Psoas muscle (tissue), 7 donors: ENCODE measurements at regions not wholly inside any gene's neighbourhood (a gene's known extent, or its start where the extent isn't known, plus 50 kb on each side); places are given as distances from the start of the nearest gene placed in this dataset.

ENCODE experiments used
- ATAC-seq, 4 donors: fragments of 200-7000 bp; cut with Tn5 transposase; one replicate each; pipeline ENCODE4 v1.9.1; 2020; ENCODE audit warnings: moderate library complexity in 3 of 4, mild to moderate bottlenecking in 2 of 4
- DNase-seq, 2 donors: peaks; one replicate each; pipeline ENCODE4 v3.0.0-alpha.2; 2020
- H3K27ac ChIP-seq: fragments of 200-600 bp; one replicate; pipeline ENCODE4 v1.8.0; 2022
- H3K27me3 ChIP-seq, 3 donors: fragments of 200-600 bp in 1 of 3; one replicate each; pipeline versions ENCODE4 v1.6.1 to v1.8.0; 2013 to 2022; ENCODE audit warnings: low read length in 2 of 3, mild to moderate bottlenecking in 2 of 3, moderate library complexity in 1 of 3; ENCODE audit not compliant: insufficient read depth in 3 of 3
- H3K36me3 ChIP-seq, 2 donors: fragments of 200-600 bp in 1 of 2; one replicate each; pipeline versions ENCODE4 v1.6.1 to v1.8.0; 2013 to 2022; ENCODE audit warnings: low read depth in 1 of 2, mild to moderate bottlenecking in 1 of 2, moderate library complexity in 1 of 2; ENCODE audit not compliant: insufficient read depth in 1 of 2
- H3K4me1 ChIP-seq: fragments of 200-600 bp; one replicate; pipeline ENCODE4 v1.8.0; 2022
- H3K4me3 ChIP-seq: fragments of 200-600 bp; one replicate; pipeline ENCODE4 v1.8.0; 2022; ENCODE audit warnings: mild to moderate bottlenecking
- H3K9me3 ChIP-seq: fragments of 200-600 bp; one replicate; pipeline ENCODE4 v1.8.0; 2022
- CTCF ChIP-seq: fragments of 200-600 bp; IDR thresholded peaks from one replicate; pipeline ENCODE4 v1.8.0; 2022; ENCODE audit warnings: antibody characterized with exemption
- WGBS, 3 donors: extraction: QIAGEN DNeasy Blood & Tissue Kit; methylation state at CpG; one replicate each; pipeline versions ENCODE4 v1.1.6 to v1.1.7; 2013; 5-methylcytosine and 5-hydroxymethylcytosine counted together
- intact Hi-C, 2 donors: fragments of 100-400 bp; cut with DNase I; formaldehyde crosslinking; loops; one replicate each; pipeline versions ENCODE4 v1.11.0 to v1.14.2; 2022
- donor health status: healthy with polysubstance abuse.
- donor health status: DM: no; HTN: no; CAD: no; lungs with moderate emphysema.
- donor health status: Bipolar disorder and iron deficiency.
- donor health status: healthy.
- donor health status: DM: yes; HTN: yes; CAD: no.
- donor health status: DM: no; HTN: no; CAD: no.
- donor health status: DM: yes; HTN: yes; CAD: no.

DNA sequence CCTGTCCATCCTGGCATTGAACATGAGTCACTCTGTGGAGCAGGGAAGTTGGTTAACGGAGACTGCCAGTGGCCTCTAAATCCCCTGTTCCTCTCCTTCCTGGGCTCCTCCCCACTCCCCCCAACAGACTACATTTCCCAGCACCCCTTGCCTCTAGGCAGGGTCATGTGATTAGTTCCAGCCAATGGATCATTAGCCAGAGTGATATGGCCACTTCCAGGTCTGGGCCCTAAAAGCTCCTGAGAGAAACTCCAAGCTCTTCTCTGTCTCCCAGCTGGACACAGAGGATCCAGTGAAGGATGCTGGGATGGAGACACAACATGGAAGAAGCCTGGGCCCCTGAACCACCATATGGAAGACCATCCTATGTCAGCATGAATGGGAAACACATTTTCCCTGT is 54.4 kb upstream of the RFLNA start:
- Histone ChIP-seq H3K36me3 (no peaks in the 10 kb centered on the region), H3K4me3 (no peak overlapping the region), H3K4me1 (no peaks in the 10 kb centered on the region), H3K27me3 (no peaks in the 10 kb centered on the region), H3K27ac (no peak overlapping the region), H3K9me3 (no peaks in the 10 kb centered on the region)
- WGBS, 3 donors, result 93 to 100% (median 100%) methylated on average over 1 of the region's 1 CpG
- TF ChIP-seq CTCF, result no peak
- intact Hi-C loops, result no loop called here
- ATAC-seq (peak in 1 of 4 donors; percentile 43), DNase-seq (no peak)

GRCh38 chr12:124241776-124242528 is 52.9 kb upstream of the RFLNA start:
- 86 to 89% (median 88%) methylated on average over 17 of the region's 17 CpGs for WGBS, 3 donors
- Histone ChIP-seq H3K27ac (no peak overlapping the region), H3K9me3 (peaks cover 4% of the 10 kb centered on the region), H3K27me3 (peaks cover 0 to 3% (median 0%) of the 10 kb centered on the region in 3 donors), H3K4me3 (no peak overlapping the region), H3K36me3 (no peaks in the 10 kb centered on the region), H3K4me1 (no peaks in the 10 kb centered on the region)
- no peak for ATAC-seq
- TF ChIP-seq CTCF, result no peak
- no peak for DNase-seq
- intact Hi-C loops, result no loop called here

DNA sequence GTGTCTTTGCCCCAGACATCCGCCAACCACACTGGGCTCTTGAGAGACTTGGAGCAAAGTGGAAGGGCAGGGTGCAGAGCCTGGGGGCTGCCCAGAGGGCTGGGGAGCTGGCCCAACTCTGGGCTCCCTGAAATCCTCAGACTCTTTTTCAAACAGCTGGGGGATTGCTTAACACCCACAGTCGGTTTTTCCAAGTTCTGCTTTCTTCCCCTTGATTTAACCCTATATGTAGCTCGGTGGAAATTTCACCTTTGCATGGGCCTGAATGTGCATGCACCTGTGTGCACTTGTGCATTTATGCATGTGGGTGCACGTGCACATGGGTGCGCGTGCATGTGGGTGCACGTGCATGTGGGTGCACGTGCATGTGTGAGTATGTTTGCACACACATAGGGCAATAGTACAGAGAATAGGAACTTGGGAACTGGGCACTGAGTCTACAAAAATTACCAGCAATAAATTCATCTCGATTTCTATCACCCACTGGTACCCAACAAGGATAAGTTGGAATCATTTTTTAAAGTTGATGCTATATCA is 52.3 kb upstream of the RFLNA start:
- TF ChIP-seq CTCF, result no peak
- H3K4me3 ChIP-seq, result no peak overlapping the region
- H3K36me3 ChIP-seq, result no peaks in the 10 kb centered on the region
- intact Hi-C loops, result no loop called here
- no peak for DNase-seq
- H3K27ac ChIP-seq, result no peak overlapping the region
- peaks cover 0 to 3% (median 0%) of the 10 kb centered on the region in 3 donors for H3K27me3 ChIP-seq
- ATAC-seq, result no peak
- WGBS, 3 donors, result 66 to 75% (median 70%) methylated on average over 9 of the region's 9 CpGs
- H3K4me1 ChIP-seq, result no peaks in the 10 kb centered on the region
- H3K9me3 ChIP-seq, result peaks cover 10% of the 10 kb centered on the region

- Histone ChIP-seq H3K27ac (no peak overlapping the region), H3K4me3 (no peak overlapping the region), H3K27me3 (peaks cover 0 to 3% (median 0%) of the 10 kb centered on the region in 3 donors), H3K9me3 (peaks cover 10% of the 10 kb centered on the region), H3K4me1 (no peaks in the 10 kb centered on the region), H3K36me3 (no peaks in the 10 kb centered on the region)
- ATAC-seq (no peak), DNase-seq (no peak)
- 96 to 99% (median 99%) methylated on average over 4 of the region's 4 CpGs for WGBS, 3 donors
- TF ChIP-seq CTCF, result no peak
- intact Hi-C loops, result no loop called here
These were observed 51.0 kb upstream of the RFLNA start for GRCh38 chr12:124243936-124244335.
